CD4-positive, alpha-beta T cell treated with Interleukin-17A for 4 hours (primary cell): ENCODE measurements at regions not wholly inside any gene's neighbourhood (a gene's known extent, or its start where the extent isn't known, plus 50 kb on each side); places are given as distances from the start of the nearest gene placed in this dataset.
"Not testable (repeated sequence)": the region's sequence is repeated elsewhere in the genome, so short reads cannot be mapped to it uniquely, and the experiment has no call there.

Source experiments
- DNase-seq: peaks from one replicate; pipeline ENCODE4 v3.0.0-alpha.2; 2020; ENCODE audit warnings: mixed read lengths

- not testable (repeated sequence) for DNase-seq
Measured at GRCh38 chr6:104676679-104677078, 183.0 kb downstream of the HACE1 start.

DNA sequence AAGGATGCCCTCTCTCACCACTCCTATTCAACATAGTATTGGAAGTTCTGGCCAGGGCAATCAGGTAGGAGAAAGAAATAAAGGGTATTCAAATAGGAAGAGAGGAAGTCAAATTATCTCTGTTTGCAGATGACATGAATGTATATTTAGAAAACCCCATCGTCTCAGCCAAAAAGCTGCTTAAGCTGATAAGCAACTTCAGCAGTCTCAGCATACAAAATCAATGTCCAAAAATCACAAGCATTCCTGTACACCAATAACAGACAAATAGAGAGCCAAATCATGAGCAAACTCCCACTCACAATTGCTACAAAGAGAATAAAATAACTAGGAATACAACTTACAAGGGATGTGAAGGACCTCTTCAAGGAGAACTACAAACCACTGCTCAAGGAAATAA lies 184.6 kb downstream of the HACE1 start:
- not testable (repeated sequence) for DNase-seq

- not testable (repeated sequence) for DNase-seq
Measured at GRCh38 chr6:104673078-104673477, 186.6 kb downstream of the HACE1 start.

DNA sequence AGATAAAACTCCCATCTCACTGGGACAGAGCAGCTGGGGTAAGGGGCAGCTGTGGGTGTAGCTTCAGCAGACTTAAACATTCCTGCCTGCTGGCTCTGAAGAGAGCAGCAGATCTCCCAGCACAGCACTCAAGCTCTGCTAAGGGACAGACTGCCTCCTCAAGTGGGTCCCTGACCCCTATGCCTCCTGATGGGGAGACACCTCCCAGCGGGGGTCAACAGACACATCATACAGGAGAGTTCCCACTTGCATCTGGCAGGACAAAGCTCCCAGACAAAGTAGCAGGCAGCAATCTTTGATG lies 188.2 kb downstream of the HACE1 start:
- not testable (repeated sequence) for DNase-seq

DNA sequence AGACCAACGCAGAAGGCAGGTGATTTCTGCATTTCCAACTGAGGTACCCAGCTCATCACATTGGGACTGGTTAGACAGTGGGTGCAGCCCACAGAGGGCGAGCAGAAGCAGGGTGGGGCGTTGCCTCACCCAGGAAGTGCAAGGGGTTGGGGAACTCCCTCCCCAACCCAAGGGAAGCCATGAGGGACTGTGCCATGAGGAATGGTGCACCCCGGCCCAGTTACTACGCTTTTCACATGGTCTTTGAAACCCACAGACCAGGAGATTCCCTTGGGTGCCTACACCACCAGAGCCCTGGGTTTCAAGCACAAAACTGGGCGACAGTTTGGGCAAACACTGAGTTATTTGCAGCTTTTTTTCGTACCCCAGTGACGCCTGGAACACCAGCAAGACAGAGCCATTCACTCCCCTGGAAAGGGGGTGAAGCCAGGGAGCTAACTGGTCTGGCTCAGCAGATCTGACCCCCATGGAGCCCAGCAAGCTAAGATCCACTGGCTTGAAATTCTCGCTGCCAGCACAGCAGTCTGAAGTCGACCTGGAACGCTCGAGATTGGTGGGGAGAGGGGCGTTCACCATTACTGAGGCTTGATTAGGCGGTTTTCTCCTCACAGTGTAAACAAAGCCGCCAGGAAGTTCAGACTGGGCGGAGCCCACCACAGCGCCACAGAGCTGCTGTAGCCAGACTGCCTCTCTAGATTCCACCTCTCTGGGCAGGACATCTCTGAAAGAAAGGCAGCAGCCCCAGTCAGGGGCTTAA lies 188.7 kb downstream of the HACE1 start:
- not testable (repeated sequence) for DNase-seq

DNA sequence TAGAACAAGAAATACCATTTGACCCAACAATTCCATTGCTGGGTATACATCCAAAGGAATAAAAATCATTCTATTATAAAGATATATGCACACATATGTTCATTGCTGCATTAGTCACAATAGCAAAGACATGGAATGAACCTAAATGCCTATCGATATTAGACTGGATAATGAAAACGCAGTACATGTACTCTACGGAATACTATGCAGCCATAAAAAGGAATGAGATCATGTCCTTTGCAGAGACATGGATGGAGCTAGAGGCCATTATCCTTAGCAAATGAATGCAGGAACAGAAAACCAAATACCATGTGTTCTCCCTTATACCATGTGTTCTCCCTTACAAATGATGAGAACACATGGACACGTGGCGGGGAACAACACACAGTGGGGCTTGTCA lies 190.2 kb downstream of the HACE1 start:
- DNase-seq = no peak

DNA sequence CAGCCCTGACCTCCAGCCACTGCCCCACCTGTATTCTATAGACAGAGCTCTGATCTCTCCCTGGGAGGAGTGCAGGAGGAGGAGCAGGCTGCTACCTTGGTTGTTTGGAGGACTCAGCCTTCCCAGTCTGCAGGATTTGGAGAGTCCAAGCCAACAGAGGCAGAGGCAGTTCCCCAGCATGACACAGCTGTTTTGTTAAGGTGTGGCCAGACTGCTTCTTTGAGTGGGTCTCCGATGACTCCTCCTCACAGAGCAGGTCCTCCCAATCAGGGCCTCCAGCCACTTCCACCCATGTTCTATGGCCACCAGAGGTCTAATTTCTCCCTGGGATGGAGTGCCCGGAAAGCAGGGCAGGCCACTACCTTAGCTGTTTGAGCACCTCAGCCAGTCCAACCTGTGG lies 203.5 kb downstream of the HACE1 start:
- DNase-seq = no peak

DNA sequence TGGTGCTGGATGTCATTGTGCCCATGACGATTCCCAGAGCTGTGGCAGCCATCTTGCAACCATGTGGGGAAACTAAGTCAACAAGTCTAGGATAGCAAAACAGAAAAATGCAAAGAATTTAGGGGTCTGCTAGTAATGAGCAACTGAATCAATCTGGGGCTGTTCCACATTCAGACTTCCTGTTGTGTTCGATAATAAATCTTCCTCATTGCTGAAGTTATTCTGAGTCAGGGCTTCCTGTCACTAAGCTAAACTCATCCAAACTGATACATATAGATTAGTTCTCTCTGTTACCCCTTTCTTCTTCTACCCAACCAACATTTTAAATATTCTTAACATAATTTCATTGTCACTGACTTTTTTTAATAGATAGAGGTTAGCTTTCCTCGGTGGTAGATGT lies 205.9 kb downstream of the HACE1 start:
- DNase-seq = no peak

- no peak for DNase-seq
Measured at GRCh38 chr6:104648347-104648746, 211.4 kb downstream of the HACE1 start.

DNA sequence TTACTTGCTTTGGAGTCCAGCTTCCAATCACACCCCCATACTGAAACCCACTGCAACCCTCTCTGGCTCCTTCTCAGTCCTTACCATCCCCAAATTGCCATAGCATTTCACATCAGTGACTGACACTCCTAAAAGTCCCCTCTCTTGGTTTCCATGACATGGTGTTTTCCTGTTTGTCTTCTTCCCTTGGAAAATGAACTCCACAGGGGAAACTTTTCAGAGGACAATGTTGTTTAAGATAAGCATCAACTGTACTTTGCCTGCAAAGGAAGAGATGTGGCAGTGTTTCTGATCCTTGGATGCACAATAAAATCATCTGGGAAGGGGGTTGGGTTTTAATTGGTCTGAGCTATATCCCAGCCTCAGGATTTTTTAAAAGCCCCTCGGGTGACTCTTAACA lies 214.9 kb downstream of the HACE1 start:
- DNase-seq = no peak

DNA sequence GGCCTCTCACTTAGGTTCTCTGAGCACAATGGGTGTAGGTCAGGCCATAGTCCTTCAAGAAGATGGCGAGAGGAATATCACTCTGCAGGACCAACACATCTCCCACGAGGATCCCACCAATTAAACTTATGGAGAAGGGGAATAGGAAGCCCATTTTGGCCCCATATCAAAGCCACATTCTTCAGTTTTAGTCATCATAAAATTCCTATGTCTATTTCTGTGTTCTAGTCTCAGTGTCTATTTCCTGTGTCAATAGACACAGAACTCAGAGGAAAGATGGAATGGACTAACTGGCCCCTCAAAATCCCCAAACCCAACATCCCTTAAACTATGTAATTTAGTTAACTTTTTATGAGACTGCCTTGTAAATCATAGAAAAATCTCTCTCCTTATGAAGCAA lies 216.8 kb downstream of the HACE1 start:
- no peak for DNase-seq

DNA sequence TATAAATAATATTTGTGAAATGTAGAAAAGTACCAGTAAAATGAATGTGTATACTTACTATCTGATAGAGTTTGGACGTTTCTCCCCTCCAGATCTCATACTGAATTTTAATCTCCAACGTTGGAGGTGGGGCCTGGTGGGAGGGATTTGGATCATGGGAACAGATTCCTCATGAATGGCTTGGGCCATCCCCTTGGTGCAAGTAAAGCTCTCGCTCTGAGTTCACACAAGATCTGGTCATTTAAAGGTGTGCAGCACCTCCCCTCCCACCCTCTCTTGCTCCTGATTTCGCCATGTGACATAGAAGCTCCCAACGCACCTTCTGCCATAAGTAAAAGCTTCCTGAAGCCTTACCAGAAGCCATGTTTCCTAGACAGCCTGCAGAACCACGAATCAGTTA lies 219.0 kb downstream of the HACE1 start:
- no peak for DNase-seq

GRCh38 chr6:104640150-104640700 lies 219.5 kb downstream of the HACE1 start:
- no peak for DNase-seq

DNA sequence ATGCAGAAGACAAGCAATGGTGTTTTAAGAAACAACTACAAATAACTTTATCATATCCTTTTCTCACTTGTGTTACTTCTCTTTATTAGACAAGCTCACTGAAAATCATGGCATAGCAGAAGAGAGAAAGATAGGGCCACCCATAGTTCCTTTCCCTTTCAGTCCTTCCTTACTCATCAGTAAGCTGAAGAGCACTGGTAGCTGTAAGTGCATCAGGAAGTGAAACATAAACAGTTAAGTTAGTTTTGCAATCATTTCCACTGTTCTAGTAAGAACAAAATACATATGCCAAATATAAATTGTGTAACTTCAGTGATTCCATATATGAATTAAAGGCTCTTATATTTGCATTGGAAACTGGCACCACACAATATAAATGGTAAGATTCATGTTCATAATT lies 220.1 kb downstream of the HACE1 start:
- no peak for DNase-seq

GRCh38 chr6:104638841-104639290 lies 220.9 kb downstream of the HACE1 start:
- no peak for DNase-seq

DNA sequence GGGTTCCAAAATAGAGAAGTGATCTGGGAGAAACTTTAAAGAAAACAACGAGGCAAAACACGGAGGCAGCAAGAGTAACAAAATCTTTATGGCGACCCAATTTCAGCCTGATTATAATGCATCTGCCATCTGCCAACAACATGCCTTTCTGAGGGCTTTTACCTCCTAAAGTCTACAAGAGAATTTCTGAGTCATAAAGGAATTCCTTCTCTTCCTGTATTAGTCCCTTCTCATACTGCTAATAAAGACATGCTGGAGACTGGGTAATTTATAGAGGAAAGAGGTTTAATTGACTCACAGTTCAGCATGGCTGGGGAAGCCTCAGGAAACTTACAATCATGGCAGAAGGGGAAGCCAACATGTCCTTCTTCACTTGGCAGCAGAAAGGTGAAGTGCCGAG lies 226.6 kb downstream of the HACE1 start:
- DNase-seq = no peak

DNA sequence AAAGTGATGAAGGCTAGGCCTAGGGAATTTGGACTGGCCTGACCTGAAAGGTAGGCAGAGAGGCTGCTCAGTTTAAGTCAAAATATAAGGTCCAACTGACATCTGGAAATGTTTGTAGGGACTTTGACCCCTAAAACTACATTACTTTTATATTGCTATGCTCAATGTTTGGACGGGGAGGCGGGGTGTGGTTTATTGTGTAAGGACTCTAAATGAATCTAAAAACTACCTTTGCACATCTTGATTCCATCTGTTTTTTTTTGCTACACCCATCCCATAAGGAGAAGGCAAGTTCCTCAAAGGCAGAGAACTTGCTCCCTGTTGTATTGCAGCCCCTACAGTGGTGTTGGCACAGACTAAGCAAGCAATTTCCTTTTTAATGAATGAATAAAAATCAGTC lies 227.1 kb downstream of the HACE1 start:
- no peak for DNase-seq

DNA sequence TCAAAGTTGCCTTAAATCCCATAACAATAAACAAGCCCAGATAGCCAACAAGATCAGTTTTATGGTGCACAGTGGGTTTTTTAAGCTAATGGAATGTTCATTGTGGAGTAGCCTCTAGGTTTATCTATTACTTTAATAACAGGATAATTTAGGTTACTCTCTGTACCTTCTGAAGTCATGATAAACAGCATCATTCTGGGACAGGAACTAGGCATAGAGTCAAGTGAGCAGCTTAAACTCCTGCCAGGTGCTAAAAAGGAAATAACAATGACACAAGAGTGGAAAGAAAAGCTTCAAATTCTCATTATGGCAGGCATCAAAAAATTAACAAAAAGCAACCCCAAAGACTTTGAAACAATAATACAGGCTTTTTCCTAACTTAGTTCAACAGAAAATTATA lies 228.8 kb downstream of the HACE1 start:
- DNase-seq = no peak

DNA sequence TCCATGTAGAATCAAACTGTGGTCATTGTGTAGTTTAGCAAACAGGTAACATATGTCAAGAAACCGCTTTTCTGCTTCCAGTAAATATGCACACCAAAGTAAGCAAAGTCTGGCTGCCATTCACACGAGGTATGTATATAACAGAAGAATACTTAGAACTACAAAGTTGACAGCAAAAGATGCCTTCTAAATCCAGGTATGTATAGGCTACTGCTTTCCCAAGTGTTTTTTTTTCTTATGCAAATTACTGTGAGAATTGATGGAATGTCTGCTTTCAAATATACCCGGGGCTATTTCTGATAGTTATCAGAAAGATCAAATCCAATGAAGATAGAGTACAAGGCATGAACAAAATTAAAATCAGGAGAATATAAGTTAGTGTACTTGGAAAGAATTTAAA lies 229.2 kb downstream of the HACE1 start:
- DNase-seq = no peak

- no peak for DNase-seq
Measured at GRCh38 chr6:104629826-104630225, 229.9 kb downstream of the HACE1 start.

- DNase-seq = no peak
Measured at GRCh38 chr6:104625536-104625935, 234.2 kb downstream of the HACE1 start.

- DNase-seq = no peak
Measured at GRCh38 chr6:104623052-104623690, 236.5 kb downstream of the HACE1 start.

DNA sequence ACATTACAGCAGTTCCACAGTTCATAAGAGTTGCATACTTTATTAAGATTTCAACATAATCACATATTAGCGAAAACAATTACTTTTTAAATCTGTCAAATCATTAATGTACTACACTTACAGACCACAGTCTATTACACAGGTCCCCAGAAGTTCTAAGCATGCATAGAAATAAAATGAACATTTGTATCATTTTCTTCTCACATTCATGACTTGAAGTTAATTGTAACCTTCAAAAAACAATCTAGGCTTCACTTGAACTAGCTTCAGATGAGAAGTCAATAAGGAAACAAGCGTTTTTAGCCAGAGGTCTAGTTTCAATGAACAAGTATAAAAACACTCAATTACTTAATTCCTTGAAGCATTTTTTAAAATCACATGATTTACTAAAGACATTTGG lies 238.3 kb downstream of the HACE1 start:
- DNase-seq = no peak

GRCh38 chr6:104617591-104617990 lies 242.1 kb downstream of the HACE1 start:
- no peak for DNase-seq

- DNase-seq = no peak
Measured at GRCh38 chr6:104614394-104614793, 245.3 kb downstream of the HACE1 start.
